Mesenchymal stem cell (in vitro differentiated cells and primary cell): ENCODE measurements at regions not wholly inside any gene's neighbourhood (a gene's known extent, or its start where the extent isn't known, plus 50 kb on each side); places are given as distances from the start of the nearest gene placed in this dataset.
"Not testable (repeated sequence)": the region's sequence is repeated elsewhere in the genome, so short reads cannot be mapped to it uniquely, and the experiment has no call there.

Experiments used
- DNase-seq: peaks from one replicate; pipeline ENCODE4 v3.0.0-alpha.2; 2013
- H2AFZ ChIP-seq: one replicate; pipeline ENCODE4 v1.6.1; 2013; ENCODE audit warnings: low read depth, mild to moderate bottlenecking, control low read depth, inconsistent platforms, low read length, moderate library complexity
- H2AK5ac ChIP-seq: 2 replicates; pipeline ENCODE4 v1.6.1; 2013; ENCODE audit warnings: low read length, moderate library complexity, mild to moderate bottlenecking, inconsistent platforms; ENCODE audit not compliant: severe bottlenecking
- H2BK120ac ChIP-seq: one replicate; pipeline ENCODE4 v1.6.1; 2013; ENCODE audit warnings: low read depth, mild to moderate bottlenecking, inconsistent platforms, low read length, moderate library complexity
- H2BK12ac ChIP-seq, 2 experiments: one replicate each; pipeline ENCODE4 v1.6.1; 2013; ENCODE audit warnings: inconsistent platforms in 2 of 2, low read length in 2 of 2, mild to moderate bottlenecking in 2 of 2, moderate library complexity in 2 of 2, control low read depth in 1 of 2
- H2BK15ac ChIP-seq: one replicate; pipeline ENCODE4 v1.6.1; 2013; ENCODE audit warnings: mild to moderate bottlenecking, low read depth, inconsistent platforms; ENCODE audit not compliant: poor library complexity, severe bottlenecking
- H2BK5ac ChIP-seq: 2 replicates; pipeline ENCODE4 v1.6.1; 2013; ENCODE audit warnings: low read depth, mild to moderate bottlenecking, low read length, control low read depth, inconsistent platforms; ENCODE audit not compliant: poor library complexity, severe bottlenecking
- H3K14ac ChIP-seq, 2 experiments: one replicate each; pipeline ENCODE4 v1.6.1; 2013; ENCODE audit warnings: inconsistent platforms in 2 of 2, low read length in 2 of 2, control low read depth in 1 of 2, mild to moderate bottlenecking in 1 of 2, moderate library complexity in 1 of 2
- H3K18ac ChIP-seq, 2 experiments: one replicate each; pipeline ENCODE4 v1.6.1; 2013; ENCODE audit warnings: inconsistent platforms in 2 of 2, low read length in 2 of 2, control low read depth in 1 of 2, low read depth in 1 of 2, mild to moderate bottlenecking in 1 of 2
- H3K23ac ChIP-seq, 2 experiments: one replicate each; pipeline ENCODE4 v1.6.1; 2013; ENCODE audit warnings: inconsistent platforms in 2 of 2, low read length in 2 of 2, mild to moderate bottlenecking in 2 of 2, moderate library complexity in 2 of 2, control low read depth in 1 of 2
- H3K27ac ChIP-seq: 2 replicates; pipeline ENCODE4 v1.5.1; 2013; ENCODE audit warnings: mild to moderate bottlenecking, moderate library complexity, low read length, control low read depth, inconsistent platforms; ENCODE audit not compliant: poor library complexity, severe bottlenecking
- H3K27me3 ChIP-seq, 2 experiments: 2 replicates each; pipeline versions ENCODE4 v1.6.1 to v1.7.0; 2013; ENCODE audit warnings: low read length in 2 of 2, mild to moderate bottlenecking in 2 of 2, moderate library complexity in 2 of 2, control low read depth in 1 of 2, inconsistent platforms in 1 of 2; ENCODE audit not compliant: control insufficient read depth in 1 of 2, insufficient read depth in 1 of 2
- H3K36me3 ChIP-seq, 2 experiments: 2 replicates each; pipeline versions ENCODE4 v1.6.1 to v1.7.0; 2013; ENCODE audit warnings: low read length in 2 of 2, control low read depth in 1 of 2, inconsistent platforms in 1 of 2, low read depth in 1 of 2, mild to moderate bottlenecking in 1 of 2; ENCODE audit not compliant: insufficient read depth in 2 of 2, control insufficient read depth in 1 of 2
- H3K4ac ChIP-seq, 2 experiments: one replicate each; pipeline ENCODE4 v1.6.1; 2013; ENCODE audit warnings: inconsistent platforms in 2 of 2, low read length in 2 of 2, mild to moderate bottlenecking in 2 of 2, moderate library complexity in 2 of 2, control low read depth in 1 of 2, low read depth in 1 of 2
- H3K4me1 ChIP-seq: 2 replicates; pipeline ENCODE4 v1.6.1; 2013; ENCODE audit warnings: low read depth, low read length, control low read depth; ENCODE audit not compliant: control insufficient read depth, insufficient read depth
- H3K4me2 ChIP-seq: 2 replicates; pipeline ENCODE4 v1.6.1; 2013; ENCODE audit warnings: low read length, mild to moderate bottlenecking, inconsistent platforms; ENCODE audit not compliant: poor library complexity, severe bottlenecking
- H3K4me3 ChIP-seq, 2 experiments: 2 replicates each; pipeline versions ENCODE4 v1.5.1 to v1.7.0; 2013; ENCODE audit warnings: low read length in 2 of 2, mild to moderate bottlenecking in 2 of 2, control low read depth in 1 of 2, low read depth in 1 of 2; ENCODE audit not compliant: insufficient read depth in 1 of 2
- H3K79me1 ChIP-seq: replicated peaks from 2 replicates; pipeline ENCODE4 v1.6.1; 2013; ENCODE audit warnings: mild to moderate bottlenecking, control low read depth, low read length, inconsistent platforms; ENCODE audit not compliant: poor library complexity, severe bottlenecking
- H3K9ac ChIP-seq: 2 replicates; pipeline ENCODE4 v1.7.0; 2013; ENCODE audit warnings: mild to moderate bottlenecking, low read length, moderate library complexity
- H3K9me3 ChIP-seq: 2 replicates; pipeline ENCODE4 v1.7.0; 2013; ENCODE audit warnings: mild to moderate bottlenecking, low read length; ENCODE audit not compliant: control insufficient read depth
- H4K8ac ChIP-seq: one replicate; pipeline ENCODE4 v1.6.1; 2013; ENCODE audit warnings: inconsistent platforms, mild to moderate bottlenecking, low read length, moderate library complexity
- H4K91ac ChIP-seq: one replicate; pipeline ENCODE4 v1.6.1; 2013; ENCODE audit warnings: mild to moderate bottlenecking, low read length, inconsistent platforms
- WGBS: methylation state at CpG from one replicate; pipeline ENCODE4 v1.1.7; 2013; ENCODE audit warnings: mixed read lengths; 5-methylcytosine and 5-hydroxymethylcytosine counted together

GRCh38 chr1:103273106-103273505, 164.8 kb upstream of the COL11A1 start:
- no CpG with 5 or more reads among the region's 3 CpGs for WGBS

GRCh38 chr1:103271471-103271870, 163.1 kb upstream of the COL11A1 start:
- not testable (repeated sequence) for H3K27me3 ChIP-seq
- 100% methylated on average over 1 of the region's 1 CpG for WGBS

More at GRCh38 chr1:103273106-103273505, 164.8 kb upstream of the COL11A1 start:
- Histone ChIP-seq H3K4me3 (no peak overlapping the region), H2BK5ac (no peak overlapping the region), H3K14ac (no peak overlapping the region), H2BK120ac (no peak overlapping the region), H2AK5ac (no peak overlapping the region), H3K36me3 (no peaks in the 10 kb centered on the region), H3K4me1 (peaks cover 2% of the 10 kb centered on the region), H3K9ac (no peak overlapping the region), H2AFZ (no peak overlapping the region), H3K23ac (no peak overlapping the region), H2BK12ac (no peak overlapping the region), H3K4ac (no peak overlapping the region), H2BK15ac (no peak overlapping the region), H3K18ac (no peak overlapping the region), H4K8ac (no peak overlapping the region), H3K27me3 (no peaks in the 10 kb centered on the region), H3K27ac (no peak overlapping the region), H3K79me1 (no peaks in the 10 kb centered on the region), H4K91ac (no peak overlapping the region), H3K9me3 (no peaks in the 10 kb centered on the region), H3K4me2 (no peak overlapping the region)
- no peak for DNase-seq

GRCh38 chr1:103267893-103268292, 159.6 kb upstream of the COL11A1 start:
- no peaks in the 10 kb centered on the region for H3K27me3 ChIP-seq
- no peak overlapping the region for H4K91ac ChIP-seq
- no peak overlapping the region for H2BK120ac ChIP-seq
- H3K4me1 ChIP-seq, result peaks cover 2% of the 10 kb centered on the region
- no peak overlapping the region for H3K4me2 ChIP-seq
- H3K4me3 ChIP-seq, result no peak overlapping the region
- H3K9ac ChIP-seq, result no peak overlapping the region
- no peak overlapping the region for H3K18ac ChIP-seq
- no peak overlapping the region for H4K8ac ChIP-seq
- H3K14ac ChIP-seq, result no peak overlapping the region
- H2AK5ac ChIP-seq, result no peak overlapping the region
- no peak overlapping the region for H2BK15ac ChIP-seq
- H3K27ac ChIP-seq, result no peak overlapping the region
- H3K4ac ChIP-seq, result no peak overlapping the region
- DNase-seq, result no peak
- H3K9me3 ChIP-seq, result no peaks in the 10 kb centered on the region
- H2BK5ac ChIP-seq, result no peak overlapping the region
- no peak overlapping the region for H2BK12ac ChIP-seq
- H3K36me3 ChIP-seq, result no peaks in the 10 kb centered on the region
- no peak overlapping the region for H3K23ac ChIP-seq
- WGBS, result 100% methylated on average over 1 of the region's 1 CpG
- H3K79me1 ChIP-seq, result no peaks in the 10 kb centered on the region
- no peak overlapping the region for H2AFZ ChIP-seq

More at GRCh38 chr1:103271471-103271870, 163.1 kb upstream of the COL11A1 start:
- H2AK5ac ChIP-seq, H2BK15ac ChIP-seq, H3K18ac ChIP-seq, H3K4ac ChIP-seq, H2AFZ ChIP-seq, H3K14ac ChIP-seq, H3K4me3 ChIP-seq, H3K36me3 ChIP-seq, H4K91ac ChIP-seq, H2BK120ac ChIP-seq, H3K4me2 ChIP-seq, H3K9ac ChIP-seq, H3K79me1 ChIP-seq, H3K4me1 ChIP-seq, H2BK5ac ChIP-seq, H2BK12ac ChIP-seq, H4K8ac ChIP-seq, H3K9me3 ChIP-seq, H3K23ac ChIP-seq: not testable (repeated sequence)
- DNase-seq, result peak; percentile 62
- H3K27ac ChIP-seq, result peak overlapping the region; percentile 60

GRCh38 chr1:103267266-103267665, 158.9 kb upstream of the COL11A1 start:
- H3K18ac ChIP-seq, result no peak overlapping the region
- no peak overlapping the region for H3K14ac ChIP-seq
- H3K4me1 ChIP-seq, result peaks cover 2% of the 10 kb centered on the region
- H3K9ac ChIP-seq, result no peak overlapping the region
- H3K36me3 ChIP-seq, result no peaks in the 10 kb centered on the region
- H3K4me3 ChIP-seq, result no peak overlapping the region
- H3K4me2 ChIP-seq, result no peak overlapping the region
- no peak overlapping the region for H4K8ac ChIP-seq
- no peak overlapping the region for H2BK15ac ChIP-seq
- no peak overlapping the region for H2AK5ac ChIP-seq
- H2AFZ ChIP-seq, result no peak overlapping the region
- DNase-seq, result no peak
- H3K4ac ChIP-seq, result no peak overlapping the region
- no peaks in the 10 kb centered on the region for H3K79me1 ChIP-seq
- no peak overlapping the region for H2BK5ac ChIP-seq
- no peak overlapping the region for H4K91ac ChIP-seq
- no peak overlapping the region for H2BK12ac ChIP-seq
- no peaks in the 10 kb centered on the region for H3K9me3 ChIP-seq
- no peak overlapping the region for H2BK120ac ChIP-seq
- WGBS, result 94% methylated on average over 1 of the region's 1 CpG
- no peak overlapping the region for H3K23ac ChIP-seq
- H3K27me3 ChIP-seq, result no peaks in the 10 kb centered on the region
- no peak overlapping the region for H3K27ac ChIP-seq
